ENCODE measurements at regions not wholly inside any gene's neighbourhood (a gene's known extent, or its start where the extent isn't known, plus 50 kb on each side); places are given as distances from the start of the nearest gene placed in this dataset.

DNA sequence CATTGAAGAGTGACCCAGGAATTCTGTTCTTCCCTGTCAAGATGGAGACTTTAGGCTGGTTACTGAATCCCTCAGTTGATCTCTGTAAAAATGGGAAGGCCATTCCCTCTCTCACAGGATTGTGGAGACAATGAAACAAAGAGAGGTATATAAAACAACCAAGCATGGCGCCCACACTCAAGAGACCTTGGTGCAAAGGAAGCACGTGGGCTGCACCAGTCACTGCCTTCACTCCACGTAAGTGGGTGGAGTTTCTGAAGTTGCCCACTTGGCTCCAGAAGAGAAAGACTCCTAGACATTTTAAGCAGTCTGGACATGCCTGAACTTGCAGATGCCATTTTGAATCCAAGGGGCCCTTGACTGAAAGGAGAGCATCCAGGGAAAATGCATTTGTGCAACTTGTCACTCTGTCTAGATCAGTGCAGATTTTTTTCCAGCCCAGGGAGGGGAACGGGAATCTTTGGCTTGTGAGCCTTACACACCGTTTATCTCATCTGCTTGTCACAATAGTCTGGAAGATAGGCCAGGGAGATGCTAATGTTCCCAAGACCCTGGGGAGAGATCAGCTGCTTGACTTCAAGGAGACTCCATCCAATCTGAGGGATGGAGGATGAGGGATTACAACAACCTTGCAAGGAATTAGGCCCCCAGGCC is 96.9 kb upstream of the TBX3 start:
- TF ChIP-seq GATA3 (IDR thresholded peaks at IDR 0.05; ENCODE audit: low read depth, low read length) = no peak
- TF ChIP-seq GATA2 (IDR thresholded peaks at IDR 0.05; ENCODE audit: low read depth, low read length) = no peak
